ENCODE measurements at regions not wholly inside any gene's neighbourhood (a gene's known extent, or its start where the extent isn't known, plus 50 kb on each side); places are given as distances from the start of the nearest gene placed in this dataset.

- ChIA-PET CTCF (no interaction called here), POLR2A (ENCODE audit: low non-redundant PET) (no interaction called here)
- no peak for TF ChIP-seq EZH2 (IDR thresholded peaks at IDR 0.05; ENCODE audit: borderline replicate concordance, low read depth, low read length, poor library complexity, severe bottlenecking)
- no peak for TF ChIP-seq CTCF (conservative IDR thresholded peaks at IDR 0.05; ENCODE audit: low read depth, low read length)
- Histone ChIP-seq H3K36me3 (ENCODE audit: insufficient read depth, low read length, poor library complexity, severe bottlenecking) (no peaks in the 10 kb centered on the region), H3K4me1 (ENCODE audit: insufficient read depth, low read length, poor library complexity, severe bottlenecking) (peaks cover 3% of the 10 kb centered on the region), H3K27ac (ENCODE audit: low read depth, low read length, poor library complexity, severe bottlenecking) (no peak overlapping the region), H3K9me3 (ENCODE audit: low read depth, low read length, poor library complexity, severe bottlenecking) (no peaks in the 10 kb centered on the region), H3K4me3 (ENCODE audit: low read depth, low read length, poor library complexity, severe bottlenecking) (no peak overlapping the region), H3K27me3 (replicated peaks; ENCODE audit: insufficient read depth, low read depth, low read length, poor library complexity) (no peaks in the 10 kb centered on the region)
- DNase-seq (ENCODE audit: low spot score) = no peak
- intact Hi-C loops (cut with micrococcal nuclease; ENCODE audit: unreplicated experiment) = no loop called here
- BruUV-seq (replicated peaks) = no TSS peak
Measured at GRCh38 chr3:109825971-109826810, 488.8 kb upstream of the DPPA4 start.

DNA sequence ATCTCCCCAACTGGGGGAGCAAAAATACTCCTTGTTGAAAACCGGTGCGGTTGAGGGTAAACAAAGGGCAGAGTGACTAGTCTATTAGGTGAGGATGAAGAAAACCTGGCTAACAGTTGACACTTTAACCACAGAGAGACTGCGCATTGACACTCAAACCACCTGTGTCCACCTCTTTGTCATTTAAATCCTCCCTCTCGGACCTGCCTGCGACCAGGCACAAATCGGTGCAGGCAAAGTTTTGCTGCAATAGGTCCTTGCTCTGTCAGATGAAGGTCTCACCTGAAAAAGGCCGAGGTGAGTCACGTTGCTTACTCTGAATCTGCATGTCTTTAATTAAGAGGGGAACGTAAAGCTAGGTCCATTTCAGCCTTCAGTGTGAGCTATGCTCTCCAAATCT is 494.1 kb upstream of the DPPA4 start:
- TF ChIP-seq CTCF (conservative IDR thresholded peaks at IDR 0.05; ENCODE audit: low read depth, low read length) (no peak), EZH2 (IDR thresholded peaks at IDR 0.05; ENCODE audit: borderline replicate concordance, low read depth, low read length, poor library complexity, severe bottlenecking) (no peak)
- no peak overlapping the region for H3K4me3 ChIP-seq (ENCODE audit: low read depth, low read length, poor library complexity, severe bottlenecking)
- H3K4me1 ChIP-seq (ENCODE audit: insufficient read depth, low read length, poor library complexity, severe bottlenecking) = peaks cover 3% of the 10 kb centered on the region
- no peaks in the 10 kb centered on the region for H3K36me3 ChIP-seq (ENCODE audit: insufficient read depth, low read length, poor library complexity, severe bottlenecking)
- ChIA-PET CTCF (no interaction called here), POLR2A (ENCODE audit: low non-redundant PET) (no interaction called here)
- H3K27me3 ChIP-seq (replicated peaks; ENCODE audit: insufficient read depth, low read depth, low read length, poor library complexity) = peaks cover 8% of the 10 kb centered on the region
- intact Hi-C loops (cut with micrococcal nuclease; ENCODE audit: unreplicated experiment) = no loop called here
- H3K27ac ChIP-seq (ENCODE audit: low read depth, low read length, poor library complexity, severe bottlenecking) = no peak overlapping the region
- BruUV-seq (replicated peaks) = no TSS peak
- H3K9me3 ChIP-seq (ENCODE audit: low read depth, low read length, poor library complexity, severe bottlenecking) = no peaks in the 10 kb centered on the region
- DNase-seq (ENCODE audit: low spot score) = no peak

DNA sequence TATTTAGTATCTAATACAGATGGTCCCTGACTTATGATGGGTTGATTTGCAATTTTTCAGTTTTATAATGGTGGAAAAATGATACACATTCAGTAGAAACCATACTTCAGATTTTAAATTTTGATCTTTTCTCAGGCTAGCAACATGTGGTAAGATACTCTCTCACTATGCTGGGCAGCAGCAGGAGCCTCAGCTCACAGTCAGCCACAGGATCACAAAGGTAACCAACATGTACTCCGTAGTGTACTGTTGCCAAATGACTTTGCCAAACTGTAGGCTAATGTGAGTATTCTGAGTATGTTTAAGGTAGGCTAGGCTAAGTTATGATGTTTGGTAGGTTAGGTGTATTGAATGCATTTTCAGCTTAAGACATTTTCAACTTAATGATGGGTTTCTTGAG is 498.6 kb upstream of the DPPA4 start:
- Histone ChIP-seq H3K27me3 (replicated peaks; ENCODE audit: insufficient read depth, low read depth, low read length, poor library complexity) (peaks cover 8% of the 10 kb centered on the region), H3K4me1 (ENCODE audit: insufficient read depth, low read length, poor library complexity, severe bottlenecking) (no peaks in the 10 kb centered on the region), H3K27ac (ENCODE audit: low read depth, low read length, poor library complexity, severe bottlenecking) (no peak overlapping the region), H3K36me3 (ENCODE audit: insufficient read depth, low read length, poor library complexity, severe bottlenecking) (no peaks in the 10 kb centered on the region), H3K4me3 (ENCODE audit: low read depth, low read length, poor library complexity, severe bottlenecking) (no peak overlapping the region), H3K9me3 (ENCODE audit: low read depth, low read length, poor library complexity, severe bottlenecking) (no peaks in the 10 kb centered on the region)
- POLR2A ChIA-PET (ENCODE audit: low non-redundant PET) = no interaction called here
- BruUV-seq (replicated peaks) = no TSS peak
- CTCF ChIA-PET = no interaction called here
- DNase-seq (ENCODE audit: low spot score) = no peak
- intact Hi-C loops (cut with micrococcal nuclease; ENCODE audit: unreplicated experiment) = no loop called here
- TF ChIP-seq CTCF (conservative IDR thresholded peaks at IDR 0.05; ENCODE audit: low read depth, low read length) (no peak), EZH2 (IDR thresholded peaks at IDR 0.05; ENCODE audit: borderline replicate concordance, low read depth, low read length, poor library complexity, severe bottlenecking) (no peak)

All from A673 (cell line).